Cardiac muscle cell (in vitro differentiated cells and primary cell): ENCODE measurements at regions not wholly inside any gene's neighbourhood (a gene's known extent, or its start where the extent isn't known, plus 50 kb on each side); places are given as distances from the start of the nearest gene placed in this dataset.

Experiments used
- DNase-seq, 2 donors: peaks; one replicate each; pipeline versions ENCODE4 v3.0.0 to v3.0.0-alpha.2; 2010 to 2017; ENCODE audit warnings: low read depth in 1 of 2, low spot score in 1 of 2
- H3K27ac ChIP-seq: fragments of 200-600 bp; sonication (generic); 2 replicates; pipeline ENCODE4 v1.5.1; 2016
- H3K27me3 ChIP-seq: fragments of 200-600 bp; sonication (generic); 2 replicates; pipeline ENCODE4 v1.6.0; 2016; ENCODE audit warnings: control low read depth
- H3K36me3 ChIP-seq: fragments of 200-600 bp; sonication (generic); 2 replicates; pipeline ENCODE4 v1.5.1; 2016; ENCODE audit warnings: control low read depth
- H3K4me1 ChIP-seq: fragments of 200-600 bp; sonication (generic); 2 replicates; pipeline ENCODE4 v1.8.1; 2017; ENCODE audit warnings: low read depth, mild to moderate bottlenecking, mixed run types
- H3K4me3 ChIP-seq: fragments of 200-600 bp; sonication (generic); 2 replicates; pipeline ENCODE4 v1.5.1; 2016; ENCODE audit warnings: mild to moderate bottlenecking
- H3K9me3 ChIP-seq: fragments of 200-600 bp; sonication (generic); 2 replicates; pipeline ENCODE4 v1.5.1; 2017; ENCODE audit warnings: low read depth, mild to moderate bottlenecking, control low read depth
- CTCF ChIP-seq: IDR thresholded peaks from 2 replicates; pipeline ENCODE4 v1.5.1; 2012; ENCODE audit warnings: low read depth, mild to moderate bottlenecking, low read length

- TF ChIP-seq CTCF = no peak
- Histone ChIP-seq H3K36me3 (no peaks in the 10 kb centered on the region), H3K4me1 (no peaks in the 10 kb centered on the region), H3K27me3 (no peaks in the 10 kb centered on the region), H3K27ac (no peak overlapping the region), H3K9me3 (peaks cover 2% of the 10 kb centered on the region), H3K4me3 (no peak overlapping the region)
- DNase-seq = no peak
Measured at GRCh38 chr2:239584986-239585385, 184.2 kb upstream of the HDAC4 start.

GRCh38 chr2:239583879-239584859 is 183.3 kb upstream of the HDAC4 start:
- no peaks in the 10 kb centered on the region for H3K36me3 ChIP-seq
- H3K4me1 ChIP-seq = no peaks in the 10 kb centered on the region
- DNase-seq = no peak
- no peak overlapping the region for H3K4me3 ChIP-seq
- no peak overlapping the region for H3K27ac ChIP-seq
- H3K27me3 ChIP-seq = no peaks in the 10 kb centered on the region
- TF ChIP-seq CTCF = no peak
- peaks cover 2% of the 10 kb centered on the region for H3K9me3 ChIP-seq

- TF ChIP-seq CTCF = no peak
- no peaks in the 10 kb centered on the region for H3K4me1 ChIP-seq
- H3K36me3 ChIP-seq = no peaks in the 10 kb centered on the region
- no peak overlapping the region for H3K27ac ChIP-seq
- no peak overlapping the region for H3K4me3 ChIP-seq
- no peak for DNase-seq
- H3K9me3 ChIP-seq = peaks cover 2% of the 10 kb centered on the region
- H3K27me3 ChIP-seq = no peaks in the 10 kb centered on the region
Measured at GRCh38 chr2:239583171-239583878, 182.5 kb upstream of the HDAC4 start.

DNA sequence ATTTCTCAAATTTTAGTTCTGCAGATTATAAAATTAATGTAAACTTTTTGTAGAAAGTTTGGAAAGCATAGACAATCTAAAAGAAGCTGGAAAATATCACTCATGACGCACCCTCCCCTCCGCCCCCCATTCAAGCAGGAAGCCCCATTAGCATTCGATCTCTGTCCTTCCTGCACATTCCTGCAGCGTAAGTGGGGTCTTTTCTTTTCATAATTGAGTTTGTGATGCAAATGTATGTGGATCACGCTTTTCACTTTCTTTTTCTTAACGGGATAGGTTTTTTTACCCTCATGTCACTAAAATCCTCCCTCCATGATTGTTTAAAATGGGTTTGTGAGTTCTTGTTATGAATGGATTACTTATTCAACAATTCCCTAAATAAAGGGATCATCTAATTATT is 181.7 kb upstream of the HDAC4 start:
- DNase-seq = no peak
- Histone ChIP-seq H3K4me3 (no peak overlapping the region), H3K4me1 (no peaks in the 10 kb centered on the region), H3K27me3 (no peaks in the 10 kb centered on the region), H3K9me3 (peaks cover 2% of the 10 kb centered on the region), H3K27ac (no peak overlapping the region), H3K36me3 (no peaks in the 10 kb centered on the region)
- TF ChIP-seq CTCF = no peak

DNA sequence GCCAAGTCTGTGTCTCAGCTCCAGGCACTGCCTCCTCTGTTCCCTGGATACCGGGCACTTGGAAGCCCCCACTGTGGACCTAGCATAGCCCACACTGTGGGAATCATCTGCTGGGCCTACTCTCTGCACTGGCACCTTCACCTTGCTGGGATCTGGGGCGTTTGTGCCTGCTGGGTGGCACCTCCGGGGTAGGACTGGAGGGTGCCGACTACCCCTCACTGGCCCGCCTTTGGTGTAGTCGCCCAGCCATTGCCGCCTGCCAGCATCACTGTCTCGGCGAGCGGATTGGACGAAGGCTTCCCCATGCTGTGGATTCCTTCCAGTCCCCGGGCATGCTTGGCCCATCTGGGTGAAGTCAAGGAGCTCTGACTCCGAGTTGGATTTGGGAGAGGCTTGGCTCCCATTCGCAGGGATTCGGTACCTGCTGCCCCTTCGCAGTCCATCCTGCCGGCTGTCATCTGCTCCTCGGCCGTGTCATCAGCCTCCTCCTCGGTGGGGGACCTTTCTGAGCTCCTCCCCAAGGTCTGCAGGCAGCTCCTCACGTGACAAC is 180.6 kb upstream of the HDAC4 start:
- Histone ChIP-seq H3K4me3 (no peak overlapping the region), H3K36me3 (no peaks in the 10 kb centered on the region), H3K27ac (no peak overlapping the region), H3K27me3 (no peaks in the 10 kb centered on the region), H3K9me3 (peaks cover 2% of the 10 kb centered on the region), H3K4me1 (no peaks in the 10 kb centered on the region)
- no peak for DNase-seq
- no peak for TF ChIP-seq CTCF
